B cell (primary cell): ENCODE measurements at regions not wholly inside any gene's neighbourhood (a gene's known extent, or its start where the extent isn't known, plus 50 kb on each side); places are given as distances from the start of the nearest gene placed in this dataset.
"Not testable (repeated sequence)": the region's sequence is repeated elsewhere in the genome, so short reads cannot be mapped to it uniquely, and the experiment has no call there.

ENCODE experiments used
- ATAC-seq: fragments of 200-7000 bp; cut with Tn5 transposase; one replicate; pipeline ENCODE4 v1.10.0; 2021; ENCODE audit warnings: low read depth, mild to moderate bottlenecking, moderate number of reproducible peaks, moderate library complexity
- CTCF ChIA-PET: fragments of 350-600 bp; sonication (Branson Sonifier 250); formaldehyde crosslinking; loops from one replicate; lab custom pipeline; 2021; ENCODE audit warnings: antibody characterized with exemption, inconsistent platforms; lab: Charles Lee
- POLR2A ChIA-PET: fragments of 350-600 bp; sonication (Branson Sonifier 250); formaldehyde crosslinking; loops from one replicate; lab custom pipeline; 2021; ENCODE audit warnings: antibody characterized with exemption; lab: Charles Lee
- DNase-seq: peaks from one replicate; pipeline ENCODE4 v3.0.0; 2013
- H2AFZ ChIP-seq: 2 replicates; pipeline ENCODE4 v1.6.1; 2012; ENCODE audit warnings: mild to moderate bottlenecking, low read depth, low read length; ENCODE audit not compliant: insufficient read depth, poor library complexity, severe bottlenecking
- H3K27ac ChIP-seq, 2 donors: 1 replicate in 1 of 2; 2 replicates in 1 of 2; pipeline ENCODE4 v1.5.1; 2012 to 2013; ENCODE audit warnings: low read length in 2 of 2, mild to moderate bottlenecking in 2 of 2, moderate library complexity in 1 of 2
- H3K27me3 ChIP-seq, 4 experiments: fragments of 200-600 bp in 1 of 4; sonication (generic) in 1 of 4; replicated peaks in 1 of 4; 1 replicate in 2 of 4; 2 replicates in 2 of 4; pipeline versions ENCODE4 v1.6.1 to v1.7.0; 2013 to 2016; ENCODE audit warnings: low read length in 3 of 4, mild to moderate bottlenecking in 2 of 4, mixed read lengths in 1 of 4, moderate library complexity in 1 of 4; ENCODE audit not compliant: insufficient read depth in 4 of 4, control insufficient read depth in 3 of 4; ENCODE audit errors: control extremely low read depth in 1 of 4
- H3K36me3 ChIP-seq, 2 experiments: replicated peaks in 1 of 2; 1 replicate in 1 of 2; 2 replicates in 1 of 2; pipeline versions ENCODE4 v1.6.1 to v1.7.1; 2013; ENCODE audit warnings: low read length in 1 of 2; ENCODE audit not compliant: insufficient read depth in 2 of 2, control insufficient read depth in 1 of 2; ENCODE audit errors: control extremely low read depth in 1 of 2, extremely low read depth in 1 of 2
- H3K4me1 ChIP-seq, 2 donors: fragments of 200-600 bp in 1 of 2; sonication (generic) in 1 of 2; 1 replicate in 1 of 2; 2 replicates in 1 of 2; pipeline versions ENCODE4 v1.5.1 to v1.6.1; 2013 to 2017; ENCODE audit warnings: low read length in 2 of 2; ENCODE audit not compliant: control insufficient read depth in 2 of 2, insufficient read depth in 2 of 2
- H3K4me2 ChIP-seq: replicated peaks from 2 replicates; pipeline ENCODE3; 2012; ENCODE audit warnings: mild to moderate bottlenecking, low read depth, low read length; ENCODE audit not compliant: poor library complexity, severe bottlenecking
- H3K4me3 ChIP-seq, 5 experiments: fragments of 200-600 bp in 1 of 5; sonication (generic) in 1 of 5; 1 replicate in 3 of 5; 2 replicates in 2 of 5; pipeline versions ENCODE4 v1.5.1 to v1.7.0; 2011 to 2016; ENCODE audit warnings: low read length in 4 of 5, mild to moderate bottlenecking in 4 of 5, low read depth in 2 of 5, control low read depth in 1 of 5, moderate library complexity in 1 of 5; ENCODE audit not compliant: insufficient read depth in 1 of 5; ENCODE audit errors: control extremely low read depth in 1 of 5, extremely low read depth in 1 of 5
- H3K79me2 ChIP-seq: fragments of 200-600 bp; sonication (generic); one replicate; pipeline ENCODE4 v1.6.0; 2016; ENCODE audit warnings: low read length; ENCODE audit not compliant: control insufficient read depth, insufficient read depth
- H3K9ac ChIP-seq: fragments of 200-600 bp; sonication (generic); 2 replicates; pipeline ENCODE4 v1.6.1; 2017; ENCODE audit warnings: mild to moderate bottlenecking, low read length, moderate library complexity
- H3K9me3 ChIP-seq, 3 donors: one replicate each; pipeline versions ENCODE4 v1.6.1 to v1.7.1; 2013; ENCODE audit warnings: low read length in 2 of 3; ENCODE audit not compliant: control insufficient read depth in 2 of 3, insufficient read depth in 1 of 3; ENCODE audit errors: control extremely low read depth in 1 of 3
- H4K20me1 ChIP-seq: 2 replicates; pipeline ENCODE4 v1.6.0; 2012; ENCODE audit warnings: mild to moderate bottlenecking, low read length; ENCODE audit not compliant: insufficient read depth, control insufficient read depth, poor library complexity, severe bottlenecking
- H3K27ac Mint-ChIP-seq: one replicate; pipeline ENCODE4 v1.8.0; 2021; ENCODE audit warnings: mixed read lengths
- H3K27me3 Mint-ChIP-seq: one replicate; pipeline ENCODE4 v1.8.0; 2021; ENCODE audit warnings: mixed read lengths
- H3K4me1 Mint-ChIP-seq: one replicate; pipeline ENCODE4 v1.8.0; 2021; ENCODE audit warnings: mixed read lengths
- H3K4me3 Mint-ChIP-seq: one replicate; pipeline ENCODE4 v1.8.0; 2021; ENCODE audit warnings: mixed read lengths
- H3K9me3 Mint-ChIP-seq: one replicate; pipeline ENCODE4 v1.8.0; 2022; ENCODE audit warnings: mixed read lengths; ENCODE audit not compliant: insufficient read depth
- EZH2 ChIP-seq: IDR thresholded peaks from 2 replicates; pipeline ENCODE4 v1.6.1; 2012; ENCODE audit warnings: borderline replicate concordance, low read depth, mild to moderate bottlenecking, moderate library complexity, low read length; ENCODE audit not compliant: insufficient read depth, poor library complexity, severe bottlenecking
- WGBS: methylation state at CpG from one replicate; pipeline ENCODE4 v1.1.5; 2013; ENCODE audit warnings: missing lambda C conversion rate; ENCODE audit not compliant: insufficient coverage; 5-methylcytosine and 5-hydroxymethylcytosine counted together
- intact Hi-C: fragments of 100-400 bp; cut with micrococcal nuclease; formaldehyde crosslinking; loops from one replicate; pipeline ENCODE4 v1.10.0; 2022
- TF ChIP-seq, protein P1 (sequence below): fragments of 200-600 bp; IDR thresholded peaks from one replicate; pipeline ENCODE4 v1.8.0; 2022; ENCODE audit warnings: antibody characterized with exemption, mild to moderate bottlenecking

DNA sequence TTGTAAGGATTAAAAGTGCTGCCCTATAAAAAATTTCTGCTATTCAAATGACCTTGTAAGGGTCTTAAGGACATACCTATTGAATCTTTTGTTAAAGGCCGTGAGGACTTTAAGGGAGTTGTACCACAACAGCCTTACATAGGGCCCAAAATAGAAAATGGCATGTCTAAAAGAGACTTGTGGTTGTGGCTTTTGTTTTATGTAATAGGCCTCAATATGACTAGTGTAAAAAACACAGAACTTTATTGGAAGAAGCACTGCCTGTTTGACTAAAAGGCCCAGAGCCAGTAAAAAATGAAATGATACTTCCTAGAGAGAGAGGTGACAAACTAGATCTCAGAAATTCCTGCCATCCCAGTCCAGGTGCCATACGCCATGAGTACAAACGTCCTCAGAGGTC lies 286.6 kb downstream of the SEMA3D start:
- no peak overlapping the region for H3K4me3 Mint-ChIP-seq
- no peak overlapping the region for H2AFZ ChIP-seq
- peaks cover 0 to 3% (median 0%) of the 10 kb centered on the region in 3 donors for H3K9me3 ChIP-seq
- TF ChIP-seq EZH2, result no peak
- TF ChIP-seq, protein P1, sequence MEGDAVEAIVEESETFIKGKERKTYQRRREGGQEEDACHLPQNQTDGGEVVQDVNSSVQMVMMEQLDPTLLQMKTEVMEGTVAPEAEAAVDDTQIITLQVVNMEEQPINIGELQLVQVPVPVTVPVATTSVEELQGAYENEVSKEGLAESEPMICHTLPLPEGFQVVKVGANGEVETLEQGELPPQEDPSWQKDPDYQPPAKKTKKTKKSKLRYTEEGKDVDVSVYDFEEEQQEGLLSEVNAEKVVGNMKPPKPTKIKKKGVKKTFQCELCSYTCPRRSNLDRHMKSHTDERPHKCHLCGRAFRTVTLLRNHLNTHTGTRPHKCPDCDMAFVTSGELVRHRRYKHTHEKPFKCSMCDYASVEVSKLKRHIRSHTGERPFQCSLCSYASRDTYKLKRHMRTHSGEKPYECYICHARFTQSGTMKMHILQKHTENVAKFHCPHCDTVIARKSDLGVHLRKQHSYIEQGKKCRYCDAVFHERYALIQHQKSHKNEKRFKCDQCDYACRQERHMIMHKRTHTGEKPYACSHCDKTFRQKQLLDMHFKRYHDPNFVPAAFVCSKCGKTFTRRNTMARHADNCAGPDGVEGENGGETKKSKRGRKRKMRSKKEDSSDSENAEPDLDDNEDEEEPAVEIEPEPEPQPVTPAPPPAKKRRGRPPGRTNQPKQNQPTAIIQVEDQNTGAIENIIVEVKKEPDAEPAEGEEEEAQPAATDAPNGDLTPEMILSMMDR, result no peak
- intact Hi-C loops, result no loop called here
- no peaks in the 10 kb centered on the region for H3K27me3 Mint-ChIP-seq
- DNase-seq, result no peak
- no peak overlapping the region for H3K27ac Mint-ChIP-seq
- no peak overlapping the region for H3K27ac ChIP-seq
- no peak for ATAC-seq
- H4K20me1 ChIP-seq, result no peaks in the 10 kb centered on the region
- no peaks in the 10 kb centered on the region for H3K36me3 ChIP-seq
- H3K9me3 Mint-ChIP-seq, result no peaks in the 10 kb centered on the region
- H3K4me3 ChIP-seq, result no peak overlapping the region
- 100% methylated on average over 1 of the region's 3 CpGs for WGBS
- H3K4me1 ChIP-seq, result no peaks in the 10 kb centered on the region
- ChIA-PET CTCF (no interaction called here), POLR2A (no interaction called here)
- no peaks in the 10 kb centered on the region for H3K4me1 Mint-ChIP-seq
- H3K9ac ChIP-seq, result no peak overlapping the region
- no peaks in the 10 kb centered on the region for H3K79me2 ChIP-seq
- H3K4me2 ChIP-seq, result no peak overlapping the region
- no peaks in the 10 kb centered on the region for H3K27me3 ChIP-seq

DNA sequence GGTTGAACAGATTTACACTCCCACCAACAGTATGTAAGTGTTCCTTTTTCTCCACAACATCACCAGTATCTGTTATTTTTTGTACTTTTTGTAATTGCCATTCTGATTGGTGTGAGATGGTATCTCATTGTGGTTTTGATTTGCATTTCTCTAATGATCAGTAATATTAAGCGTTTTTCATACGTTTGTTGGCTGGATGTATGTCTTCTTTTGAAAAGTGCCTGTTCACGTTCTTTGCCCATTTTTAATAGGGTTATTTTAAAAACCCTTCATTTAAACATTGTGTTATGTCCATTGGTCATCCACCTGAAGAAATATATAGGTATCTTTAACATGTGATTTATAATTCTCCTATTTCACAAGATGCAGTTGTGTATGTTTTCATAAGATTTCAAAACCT lies 291.3 kb downstream of the SEMA3D start:
- no peak overlapping the region for H2AFZ ChIP-seq
- no peaks in the 10 kb centered on the region for H3K79me2 ChIP-seq
- no peaks in the 10 kb centered on the region for H3K27me3 ChIP-seq
- peaks cover 0 to 3% (median 0%) of the 10 kb centered on the region in 3 donors for H3K9me3 ChIP-seq
- H3K9ac ChIP-seq, result no peak overlapping the region
- intact Hi-C loops, result no loop called here
- no peak for TF ChIP-seq EZH2
- TF ChIP-seq, protein P1, result no peak
- Mint-ChIP-seq H3K4me1 (no peaks in the 10 kb centered on the region), H3K27me3 (no peaks in the 10 kb centered on the region), H3K4me3 (no peak overlapping the region), H3K9me3 (no peaks in the 10 kb centered on the region), H3K27ac (no peak overlapping the region)
- WGBS, result no CpG with 5 or more reads among the region's 3 CpGs
- ChIA-PET CTCF (no interaction called here), POLR2A (no interaction called here)
- ATAC-seq, result no peak
- H3K4me1 ChIP-seq, result no peaks in the 10 kb centered on the region
- DNase-seq, result no peak
- H3K27ac ChIP-seq, result no peak overlapping the region
- H3K4me2 ChIP-seq, result no peak overlapping the region
- H3K4me3 ChIP-seq, result no peak overlapping the region
- no peaks in the 10 kb centered on the region for H3K36me3 ChIP-seq
- H4K20me1 ChIP-seq, result no peaks in the 10 kb centered on the region

DNA sequence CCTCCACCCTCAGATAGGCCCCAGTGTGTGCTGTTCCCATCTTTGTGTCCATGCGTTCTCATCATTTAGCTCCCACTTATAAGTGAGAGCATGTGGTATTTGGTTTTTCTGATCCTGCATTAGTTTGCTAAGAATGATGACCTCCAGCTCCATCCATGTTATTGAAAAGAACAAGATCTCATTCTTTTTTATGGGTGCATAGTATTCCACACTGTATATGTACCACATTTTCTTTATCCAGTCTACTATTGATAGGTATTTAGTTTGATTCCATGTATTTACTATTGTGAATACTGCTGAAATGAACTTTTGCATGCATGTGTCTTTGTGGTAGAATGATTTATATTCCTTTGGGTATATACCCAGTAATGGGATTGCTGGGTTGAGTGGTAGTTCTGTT lies 303.3 kb downstream of the SEMA3D start:
- H3K27me3 Mint-ChIP-seq, H3K36me3 ChIP-seq, ATAC-seq, H3K9me3 ChIP-seq, CTCF ChIA-PET, H3K9ac ChIP-seq, H3K4me1 Mint-ChIP-seq, H3K4me3 ChIP-seq, POLR2A ChIA-PET, H3K79me2 ChIP-seq, H3K4me1 ChIP-seq, H3K9me3 Mint-ChIP-seq, H4K20me1 ChIP-seq, intact Hi-C loops, H3K27ac Mint-ChIP-seq, H3K4me2 ChIP-seq, H3K27ac ChIP-seq, DNase-seq, H3K4me3 Mint-ChIP-seq, H2AFZ ChIP-seq, H3K27me3 ChIP-seq: not testable (repeated sequence)
- WGBS, result no CpG with 5 or more reads among the region's 1 CpG
